NCI-H345 treated with DMSO at 0.1 percent for 48 hours (cell line): ENCODE measurements at regions not wholly inside any gene's neighbourhood (a gene's known extent, or its start where the extent isn't known, plus 50 kb on each side); places are given as distances from the start of the nearest gene placed in this dataset.
"Not testable (repeated sequence)": the region's sequence is repeated elsewhere in the genome, so short reads cannot be mapped to it uniquely, and the experiment has no call there.

Source experiments
- DNase-seq: peaks from one replicate; lab custom pipeline; 2025; ENCODE audit not compliant: unreplicated experiment; lab: John Stamatoyannopoulos, UW

GRCh38 chr12:105626653-105627052 lies 296.2 kb downstream of the C12orf75 start:
- no peak for DNase-seq

- DNase-seq, result no peak
Measured at GRCh38 chr12:105637470-105637869, 307.0 kb downstream of the C12orf75 start.

- peak; percentile 1 for DNase-seq
Measured at GRCh38 chr12:105640761-105641160, 310.3 kb downstream of the C12orf75 start.

GRCh38 chr12:105641749-105642148 lies 311.3 kb downstream of the C12orf75 start:
- DNase-seq, result no peak

GRCh38 chr12:105644770-105645169 lies 314.3 kb downstream of the C12orf75 start:
- DNase-seq, result no peak

GRCh38 chr12:105654606-105655005 lies 324.1 kb downstream of the C12orf75 start:
- DNase-seq, result no peak

GRCh38 chr12:105658389-105658788 lies 327.9 kb downstream of the C12orf75 start:
- no peak for DNase-seq

- no peak for DNase-seq
Measured at GRCh38 chr12:105659355-105660075, 329.0 kb downstream of the C12orf75 start.

- DNase-seq, result not testable (repeated sequence)
Measured at GRCh38 chr12:105664765-105665164, 334.3 kb downstream of the C12orf75 start.

GRCh38 chr12:105665366-105665765 lies 334.9 kb downstream of the C12orf75 start:
- DNase-seq, result no peak

- no peak for DNase-seq
Measured at GRCh38 chr12:105667973-105668743, 337.7 kb downstream of the C12orf75 start.

- DNase-seq, result no peak
Measured at GRCh38 chr12:105670672-105671071, 340.2 kb downstream of the C12orf75 start.

GRCh38 chr12:105671720-105672119 lies 341.2 kb downstream of the C12orf75 start:
- no peak for DNase-seq

GRCh38 chr12:105672121-105672975 lies 341.9 kb downstream of the C12orf75 start:
- no peak for DNase-seq

- no peak for DNase-seq
Measured at GRCh38 chr12:105674871-105675699, 344.6 kb downstream of the C12orf75 start.

- DNase-seq, result no peak
Measured at GRCh38 chr12:105676694-105677093, 346.2 kb downstream of the C12orf75 start.

GRCh38 chr12:105677672-105678071 lies 347.2 kb downstream of the C12orf75 start:
- DNase-seq, result no peak

- DNase-seq, result no peak
Measured at GRCh38 chr12:105679982-105680381, 349.5 kb downstream of the C12orf75 start.

GRCh38 chr12:105681341-105681740 lies 350.9 kb downstream of the C12orf75 start:
- no peak for DNase-seq

- not testable (repeated sequence) for DNase-seq
Measured at GRCh38 chr12:105682821-105683220, 352.3 kb downstream of the C12orf75 start.

- DNase-seq, result not testable (repeated sequence)
Measured at GRCh38 chr12:105683836-105684235, 353.3 kb downstream of the C12orf75 start.
